Mucosa of rectum (tissue), 2 donors: ENCODE measurements at regions not wholly inside any gene's neighbourhood (a gene's known extent, or its start where the extent isn't known, plus 50 kb on each side); places are given as distances from the start of the nearest gene placed in this dataset.

Experiments
- H3K27ac ChIP-seq, 2 donors: one replicate each; pipeline ENCODE4 v1.7.0; 2013; ENCODE audit warnings: inconsistent platforms in 2 of 2, low read depth in 2 of 2, low read length in 2 of 2
- H3K27me3 ChIP-seq, 2 donors: one replicate each; pipeline ENCODE4 v1.7.0; 2013; ENCODE audit warnings: low read length in 2 of 2; ENCODE audit not compliant: control insufficient read depth in 2 of 2, insufficient read depth in 2 of 2
- H3K36me3 ChIP-seq, 2 donors: one replicate each; pipeline ENCODE4 v1.7.0; 2013; ENCODE audit warnings: low read length in 2 of 2; ENCODE audit not compliant: control insufficient read depth in 2 of 2, insufficient read depth in 2 of 2
- H3K4me1 ChIP-seq, 2 donors: one replicate each; pipeline ENCODE4 v1.7.0; 2013; ENCODE audit warnings: low read length in 2 of 2, mild to moderate bottlenecking in 1 of 2; ENCODE audit not compliant: control insufficient read depth in 2 of 2, insufficient read depth in 2 of 2
- H3K4me3 ChIP-seq, 2 donors: one replicate each; pipeline ENCODE4 v1.7.0; 2013; ENCODE audit warnings: low read length in 2 of 2
- H3K9ac ChIP-seq, 2 donors: one replicate each; pipeline ENCODE4 v1.7.0; 2013; ENCODE audit warnings: low read length in 2 of 2, low read depth in 1 of 2, mild to moderate bottlenecking in 1 of 2
- H3K9me3 ChIP-seq, 2 donors: one replicate each; pipeline ENCODE4 v1.7.0; 2013; ENCODE audit warnings: low read length in 2 of 2; ENCODE audit not compliant: control insufficient read depth in 2 of 2
- donor health status: healthy.
- donor health status: Normal muscosa, but diverticular disease.

DNA sequence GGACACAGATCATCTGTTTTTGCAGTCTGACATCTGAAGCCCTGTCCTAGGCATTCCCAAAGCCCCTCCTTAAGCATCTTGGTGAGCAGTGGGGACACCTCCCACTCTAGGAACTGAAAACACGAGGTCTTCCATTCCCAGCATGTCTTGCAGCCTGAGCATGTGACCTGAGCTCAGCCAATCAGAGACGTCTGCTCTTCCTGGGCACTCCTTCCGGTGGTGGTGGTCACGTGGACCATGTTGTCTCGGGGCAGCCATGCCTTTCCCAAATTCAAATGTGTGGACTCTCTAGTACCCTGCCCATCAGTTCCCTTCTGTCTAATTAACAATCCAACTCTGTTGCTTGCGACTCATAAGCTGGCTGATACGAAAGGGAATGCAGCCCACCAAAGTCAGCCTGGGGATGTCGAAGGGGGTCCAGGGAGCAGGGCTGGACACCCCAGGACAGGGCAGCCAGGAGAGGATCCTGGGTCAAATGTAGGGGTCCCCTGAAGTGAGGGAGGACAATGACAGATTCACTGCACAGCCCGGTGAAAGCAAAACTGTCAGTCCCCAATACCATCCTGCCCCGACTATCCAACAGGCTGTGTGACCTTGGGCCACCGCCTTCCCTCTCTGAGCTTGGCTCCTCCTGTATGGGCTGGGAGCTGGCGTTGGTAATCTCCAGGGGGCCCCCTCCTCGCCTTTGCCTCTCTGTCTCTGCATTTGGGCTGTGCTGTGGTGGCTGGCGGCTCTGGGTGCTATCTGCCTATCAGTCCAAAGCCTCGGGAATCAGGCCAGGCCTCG is 57.4 kb upstream of the BAIAP2L1 start:
- Histone ChIP-seq H3K36me3 (no peaks in the 10 kb centered on the region), H3K4me1 (no peaks in the 10 kb centered on the region), H3K27me3 (no peaks in the 10 kb centered on the region), H3K27ac (no peak overlapping the region), H3K9me3 (no peaks in the 10 kb centered on the region), H3K9ac (no peak overlapping the region), H3K4me3 (no peak overlapping the region)

DNA sequence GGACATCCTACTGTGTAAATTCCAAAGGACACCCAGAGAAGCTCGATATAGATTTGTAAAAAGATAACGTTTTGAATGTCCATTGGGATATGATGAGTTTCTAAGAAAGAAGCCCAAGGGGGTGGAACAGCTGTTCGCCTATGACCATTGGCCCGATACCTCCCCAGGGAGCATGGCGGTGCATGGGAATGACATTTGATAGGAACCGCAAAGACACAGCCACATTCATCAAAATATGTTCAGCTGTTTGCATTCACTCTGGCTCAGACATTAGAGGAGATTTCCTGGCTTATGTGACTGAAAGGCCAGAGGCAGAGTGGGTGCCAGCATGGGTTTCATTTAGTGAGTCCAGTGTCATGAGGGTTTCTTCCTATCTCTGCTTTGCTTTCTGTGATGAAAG is 56.0 kb upstream of the BAIAP2L1 start:
- no peaks in the 10 kb centered on the region for H3K27me3 ChIP-seq
- no peaks in the 10 kb centered on the region for H3K9me3 ChIP-seq
- no peak overlapping the region for H3K9ac ChIP-seq
- H3K27ac ChIP-seq = no peak overlapping the region
- no peaks in the 10 kb centered on the region for H3K4me1 ChIP-seq
- no peak overlapping the region for H3K4me3 ChIP-seq
- H3K36me3 ChIP-seq = no peaks in the 10 kb centered on the region

DNA sequence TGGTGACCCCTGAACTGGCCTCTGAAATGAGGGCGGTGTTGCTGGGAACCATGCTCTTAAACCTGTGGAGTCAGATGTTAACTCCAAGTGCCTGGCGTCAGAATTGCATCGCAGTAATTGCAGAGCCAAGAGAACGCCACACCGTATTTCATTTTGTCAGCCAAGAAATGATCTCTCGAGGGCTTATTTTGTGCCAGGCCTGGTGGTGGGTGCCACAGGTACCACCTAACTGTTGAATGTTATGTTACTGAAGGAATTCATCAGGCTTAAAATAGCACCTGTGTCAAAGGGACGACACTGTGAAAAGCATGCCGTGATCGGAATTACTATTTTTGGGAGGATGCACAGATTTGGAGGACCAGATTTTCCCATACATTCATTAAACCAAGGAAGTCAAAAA is 51.9 kb upstream of the BAIAP2L1 start:
- Histone ChIP-seq H3K4me3 (no peak overlapping the region), H3K4me1 (no peaks in the 10 kb centered on the region), H3K9ac (no peak overlapping the region), H3K27ac (no peak overlapping the region), H3K27me3 (no peaks in the 10 kb centered on the region), H3K9me3 (no peaks in the 10 kb centered on the region), H3K36me3 (no peaks in the 10 kb centered on the region)
